OCI-LY7 (cell line): ENCODE measurements at regions not wholly inside any gene's neighbourhood (a gene's known extent, or its start where the extent isn't known, plus 50 kb on each side); places are given as distances from the start of the nearest gene placed in this dataset.

Experiments
- BruUV-seq: library from RNA; stranded (reverse); fragments of 400-500 nt; replicated peaks from 2 replicates; lab custom pipeline; 2021; lab: Mats Ljungman, UMichigan
- CTCF ChIA-PET: fragments of 300-600 bp; sonication (Branson Sonifier 250); formaldehyde crosslinking; loops from one replicate; lab custom pipeline; 2022; ENCODE audit warnings: antibody characterized with exemption; ENCODE audit not compliant: unreplicated experiment; lab: Charles Lee
- POLR2A ChIA-PET: fragments of 300-600 bp; sonication (Branson Sonifier 250); formaldehyde crosslinking; loops from one replicate; lab custom pipeline; 2022; ENCODE audit warnings: antibody characterized with exemption; lab: Charles Lee
- DNase-seq: peaks from one replicate; pipeline ENCODE4 v3.0.0-alpha.2; 2015; ENCODE audit warnings: low spot score
- H2AFZ ChIP-seq: fragments of 200-600 bp; sonication (generic), shearing (Covaris generic); 2 replicates; pipeline ENCODE4 v1.6.1; 2014; ENCODE audit warnings: mild to moderate bottlenecking, antibody characterized with exemption, low read length, moderate library complexity
- H3K27ac ChIP-seq: fragments of 200-600 bp; sonication (generic); 2 replicates; pipeline ENCODE4 v1.5.1; 2014; ENCODE audit warnings: mixed run types, low read depth, mild to moderate bottlenecking, moderate library complexity, low read length, inconsistent platforms; ENCODE audit not compliant: poor library complexity, severe bottlenecking
- H3K36me3 ChIP-seq: fragments of 200-600 bp; sonication (generic); 2 replicates; pipeline ENCODE4 v1.6.1; 2014; ENCODE audit warnings: mild to moderate bottlenecking, antibody characterized with exemption, low read length, moderate library complexity, mixed read lengths; ENCODE audit not compliant: insufficient read depth
- H3K4me1 ChIP-seq: fragments of 200-600 bp; sonication (generic); 2 replicates; pipeline ENCODE4 v1.5.1; 2014; ENCODE audit warnings: mild to moderate bottlenecking, low read length; ENCODE audit not compliant: insufficient read depth, poor library complexity, severe bottlenecking
- H3K4me2 ChIP-seq: fragments of 200-600 bp; sonication (generic); 2 replicates; pipeline ENCODE4 v1.6.1; 2014; ENCODE audit warnings: mild to moderate bottlenecking, low read length
- H3K4me3 ChIP-seq: fragments of 200-600 bp; sonication (generic); 2 replicates; pipeline ENCODE4 v1.5.1; 2014; ENCODE audit warnings: mild to moderate bottlenecking, low read depth, low read length; ENCODE audit not compliant: poor library complexity, severe bottlenecking
- H3K79me2 ChIP-seq: fragments of 200-600 bp; sonication (generic); 2 replicates; pipeline ENCODE4 v1.6.1; 2016; ENCODE audit warnings: low read depth, mild to moderate bottlenecking, low read length, moderate library complexity, mixed read lengths; ENCODE audit not compliant: insufficient read depth
- H3K9me2 ChIP-seq: fragments of 200-600 bp; sonication (generic); 2 replicates; pipeline ENCODE4 v1.6.1; 2016; ENCODE audit warnings: mild to moderate bottlenecking, low read length, mixed read lengths; ENCODE audit not compliant: insufficient read depth
- H3K9me3 ChIP-seq: fragments of 200-600 bp; sonication (generic); 2 replicates; pipeline ENCODE4 v1.6.1; 2014; ENCODE audit warnings: mild to moderate bottlenecking, mixed run types, low read length, mixed read lengths
- H4K20me1 ChIP-seq: fragments of 200-600 bp; sonication (generic); 2 replicates; pipeline ENCODE4 v1.6.1; 2014; ENCODE audit warnings: mild to moderate bottlenecking, antibody characterized with exemption, low read length, moderate library complexity, mixed read lengths; ENCODE audit not compliant: insufficient read depth
- CTCF ChIP-seq: fragments of 200-600 bp; sonication (generic); conservative IDR thresholded peaks from 2 replicates; pipeline ENCODE4 v1.5.1; 2014; ENCODE audit warnings: mild to moderate bottlenecking, antibody characterized with exemption, low read length, moderate library complexity, mixed read lengths
- EZH2phosphoT487 ChIP-seq: fragments of 200-600 bp; sonication (generic); IDR thresholded peaks from 2 replicates; pipeline ENCODE4 v1.6.1; 2018; ENCODE audit warnings: low read depth, borderline replicate concordance, mild to moderate bottlenecking, mixed run types, antibody characterized with exemption, low read length, moderate library complexity, mixed read lengths
- intact Hi-C: fragments of 100-400 bp; cut with micrococcal nuclease; formaldehyde crosslinking; loops from one replicate; pipeline ENCODE4 v1.10.0; 2022; ENCODE audit not compliant: unreplicated experiment

- Histone ChIP-seq H3K9me2 (no peaks in the 10 kb centered on the region), H3K4me3 (no peak overlapping the region), H3K4me2 (no peak overlapping the region), H2AFZ (no peak overlapping the region), H3K9me3 (no peaks in the 10 kb centered on the region), H4K20me1 (no peaks in the 10 kb centered on the region), H3K27ac (no peak overlapping the region), H3K79me2 (no peaks in the 10 kb centered on the region), H3K36me3 (no peaks in the 10 kb centered on the region), H3K4me1 (no peaks in the 10 kb centered on the region)
- TF ChIP-seq CTCF (no peak), EZH2phosphoT487 (no peak)
- intact Hi-C loops, result no loop called here
- DNase-seq, result no peak
- no TSS peak for BruUV-seq
- POLR2A ChIA-PET, result interaction anchor here (0.7 kb wide), 1 partner anchor 850 kb away, joined by 3 read pairs; no protein-coding TSS in a partner anchor
- CTCF ChIA-PET, result no interaction called here
These were observed 70.6 kb upstream of the KLF7 start for GRCh38 chr2:207236156-207236935.

- Histone ChIP-seq H3K36me3 (no peaks in the 10 kb centered on the region), H4K20me1 (no peaks in the 10 kb centered on the region), H3K27ac (no peak overlapping the region), H3K4me2 (no peak overlapping the region), H3K4me3 (no peak overlapping the region), H3K9me3 (no peaks in the 10 kb centered on the region), H3K4me1 (no peaks in the 10 kb centered on the region), H3K9me2 (no peaks in the 10 kb centered on the region), H2AFZ (no peak overlapping the region), H3K79me2 (no peaks in the 10 kb centered on the region)
- intact Hi-C loops, result no loop called here
- DNase-seq, result no peak
- TF ChIP-seq EZH2phosphoT487, result no peak
- TF ChIP-seq CTCF, result no peak
- CTCF ChIA-PET, result no interaction called here
- BruUV-seq, result no TSS peak
- POLR2A ChIA-PET, result no interaction called here
These were observed 73.3 kb upstream of the KLF7 start for GRCh38 chr2:207238831-207239701.
